HEK293 (cell line): ENCODE measurements at regions not wholly inside any gene's neighbourhood (a gene's known extent, or its start where the extent isn't known, plus 50 kb on each side); places are given as distances from the start of the nearest gene placed in this dataset.
A peak's percentile ranks its signal among the peaks of the same experiment; 100 is the strongest.

ENCODE experiments used
- CTCF ChIA-PET: fragments of 350-600 bp; formaldehyde crosslinking; extraction: SDS; loops from one replicate; lab custom pipeline; 2021; ENCODE audit warnings: antibody characterized with exemption; lab: Yijun Ruan, JAX
- POLR2A ChIA-PET: fragments of 300-600 bp; formaldehyde crosslinking; extraction: SDS; loops from one replicate; lab custom pipeline; 2020; ENCODE audit warnings: antibody characterized with exemption, inconsistent platforms; lab: Yijun Ruan, JAX
- H3K27ac ChIP-seq: fragments of 200-500 bp; sonication (Bioruptor generic); 2 replicates; pipeline ENCODE4 v1.5.1; 2014; ENCODE audit warnings: low read depth, low read length, control low read depth, inconsistent platforms; ENCODE audit errors: extremely low read depth
- H3K36me3 ChIP-seq, 2 experiments: fragments of 200-500 bp in 1 of 2; sonication (Bioruptor generic) in 1 of 2; 1 replicate in 1 of 2; 2 replicates in 1 of 2; pipeline ENCODE4 v1.5.1; 2014 to 2017; ENCODE audit warnings: inconsistent platforms in 2 of 2, low read length in 2 of 2; ENCODE audit not compliant: control insufficient read depth in 2 of 2, insufficient read depth in 1 of 2
- H3K4me1 ChIP-seq: fragments of 200-500 bp; sonication (Bioruptor generic); 2 replicates; pipeline ENCODE4 v1.5.1; 2014; ENCODE audit warnings: mild to moderate bottlenecking, low read length, inconsistent platforms; ENCODE audit not compliant: control insufficient read depth, insufficient read depth
- H3K4me3 ChIP-seq: 2 replicates; pipeline ENCODE4 v1.5.1; 2011; ENCODE audit warnings: low read depth, mild to moderate bottlenecking, control low read depth, low read length, moderate library complexity
- H3K9me3 ChIP-seq: fragments of 200-500 bp; sonication (Bioruptor generic); 2 replicates; pipeline ENCODE4 v1.5.1; 2014; ENCODE audit warnings: low read depth, low read length, inconsistent platforms; ENCODE audit not compliant: control insufficient read depth, insufficient read depth
- ATF2 ChIP-seq: fragments of 450-650 bp; formaldehyde crosslinking; IDR thresholded peaks from 2 replicates; pipeline ENCODE4 v1.5.1; 2016; ENCODE audit warnings: missing biosample characterization, missing genetic modification characterization, low read depth
- BCL11A ChIP-seq: fragments of 450-650 bp; formaldehyde crosslinking; IDR thresholded peaks from 2 replicates; pipeline ENCODE4 v1.5.1; 2016; ENCODE audit warnings: low read depth, missing biosample characterization, missing genetic modification characterization
- CTCF ChIP-seq: fragments of 450-650 bp; formaldehyde crosslinking; IDR thresholded peaks from 2 replicates; pipeline ENCODE4 v1.5.1; 2016; ENCODE audit warnings: missing biosample characterization, missing genetic modification characterization
- PRDM4 ChIP-seq: fragments of 450-650 bp; formaldehyde crosslinking; IDR thresholded peaks from 2 replicates; pipeline ENCODE4 v1.5.1; 2017; ENCODE audit warnings: missing biosample characterization, missing genetic modification characterization
- SCRT1 ChIP-seq: fragments of 450-650 bp; formaldehyde crosslinking; IDR thresholded peaks from 2 replicates; pipeline ENCODE4 v1.5.1; 2016; ENCODE audit warnings: missing biosample characterization, missing genetic modification characterization, borderline replicate concordance
- TCF7L2 ChIP-seq: IDR thresholded peaks from 2 replicates; pipeline ENCODE4 v1.6.1; 2011; ENCODE audit warnings: low read depth, mild to moderate bottlenecking, inconsistent platforms, low read length, moderate library complexity, borderline replicate concordance
- ZFP41 ChIP-seq: fragments of 450-650 bp; formaldehyde crosslinking; IDR thresholded peaks from 2 replicates; pipeline ENCODE4 v1.5.1; 2016; ENCODE audit warnings: missing biosample characterization, missing genetic modification characterization, borderline replicate concordance
- ZNF133 ChIP-seq: fragments of 450-650 bp; formaldehyde crosslinking; IDR thresholded peaks from 2 replicates; pipeline ENCODE4 v1.5.1; 2016; ENCODE audit warnings: missing biosample characterization, missing genetic modification characterization
- ZNF140 ChIP-seq: fragments of 450-650 bp; formaldehyde crosslinking; IDR thresholded peaks from 2 replicates; pipeline ENCODE4 v1.5.1; 2016; ENCODE audit warnings: missing biosample characterization, missing genetic modification characterization
- ZNF26 ChIP-seq: fragments of 450-650 bp; formaldehyde crosslinking; IDR thresholded peaks from 2 replicates; pipeline ENCODE4 v1.5.1; 2016; ENCODE audit warnings: missing biosample characterization, missing genetic modification characterization
- ZNF266 ChIP-seq: fragments of 450-650 bp; formaldehyde crosslinking; IDR thresholded peaks from 2 replicates; pipeline ENCODE4 v1.5.1; 2016; ENCODE audit warnings: missing biosample characterization, missing genetic modification characterization, low read depth
- ZNF404 ChIP-seq: fragments of 450-650 bp; formaldehyde crosslinking; IDR thresholded peaks from 2 replicates; pipeline ENCODE4 v1.5.1; 2017; ENCODE audit warnings: missing biosample characterization, missing genetic modification characterization
- ZNF48 ChIP-seq: fragments of 450-650 bp; formaldehyde crosslinking; IDR thresholded peaks from 2 replicates; pipeline ENCODE4 v1.5.1; 2016; ENCODE audit warnings: missing biosample characterization, missing genetic modification characterization
- ZNF544 ChIP-seq: fragments of 450-650 bp; formaldehyde crosslinking; IDR thresholded peaks from 2 replicates; pipeline ENCODE4 v1.5.0; 2017; ENCODE audit warnings: missing biosample characterization, missing genetic modification characterization
- ZNF660 ChIP-seq: fragments of 450-650 bp; IDR thresholded peaks from 2 replicates; pipeline ENCODE4 v1.5.1; 2018; ENCODE audit warnings: missing biosample characterization, mild to moderate bottlenecking, missing genetic modification characterization
- ZNF692 ChIP-seq: fragments of 450-650 bp; formaldehyde crosslinking; IDR thresholded peaks from 2 replicates; pipeline ENCODE4 v1.5.1; 2016; ENCODE audit warnings: missing biosample characterization, missing genetic modification characterization
- ZNF777 ChIP-seq: fragments of 450-650 bp; formaldehyde crosslinking; IDR thresholded peaks from 2 replicates; pipeline ENCODE4 v1.5.1; 2017; ENCODE audit warnings: missing biosample characterization, missing genetic modification characterization, borderline replicate concordance
- ZNF785 ChIP-seq: fragments of 450-650 bp; formaldehyde crosslinking; IDR thresholded peaks from 2 replicates; pipeline ENCODE4 v1.5.1; 2016; ENCODE audit warnings: missing biosample characterization, missing genetic modification characterization
- ZNF843 ChIP-seq: fragments of 450-650 bp; formaldehyde crosslinking; IDR thresholded peaks from 2 replicates; pipeline ENCODE4 v1.5.1; 2016; ENCODE audit warnings: missing biosample characterization, missing genetic modification characterization
- ZSCAN18 ChIP-seq: fragments of 450-650 bp; formaldehyde crosslinking; IDR thresholded peaks from 2 replicates; pipeline ENCODE4 v1.5.1; 2016; ENCODE audit warnings: missing biosample characterization, missing genetic modification characterization

GRCh38 chr14:30395065-30395464 lies 163.9 kb upstream of the G2E3 start:
- TF ChIP-seq ZNF140 (tag by site-specific recombination), result no peak
- TF ChIP-seq ATF2 (tag by site-specific recombination), result 0 out of 2 replicates have a peak, but pooled peaks have one; percentile 15
- Histone ChIP-seq H3K4me3 (no peak overlapping the region), H3K27ac (no peak overlapping the region), H3K36me3 (no peaks in the 10 kb centered on the region), H3K4me1 (no peaks in the 10 kb centered on the region), H3K9me3 (no peaks in the 10 kb centered on the region)
- CTCF ChIA-PET, result interaction anchor here (0.6 kb wide), 1 partner anchor 70 kb away, joined by 3 read pairs; no protein-coding TSS in a partner anchor
- POLR2A ChIA-PET, result no interaction called here

GRCh38 chr14:30402846-30403245 lies 156.1 kb upstream of the G2E3 start:
- POLR2A ChIA-PET, result no interaction called here
- Histone ChIP-seq H3K4me3 (no peak overlapping the region), H3K27ac (no peak overlapping the region), H3K9me3 (no peaks in the 10 kb centered on the region), H3K36me3 (no peaks in the 10 kb centered on the region), H3K4me1 (no peaks in the 10 kb centered on the region)
- TF ChIP-seq SCRT1 (tag by site-specific recombination) (no peak), ZNF26 (tag by site-specific recombination) (no peak), ZNF133 (tag by site-specific recombination) (no peak), ZNF843 (tag by site-specific recombination) (no peak), ZNF692 (tag by site-specific recombination) (no peak), ZNF48 (tag by site-specific recombination) (no peak), ZFP41 (tag by site-specific recombination) (no peak), ZSCAN18 (no peak), ZNF544 (no peak), ZNF266 (no peak), PRDM4 (tag by site-specific recombination) (no peak), BCL11A (tag by site-specific recombination) (no peak), ZNF777 (tag by site-specific recombination) (no peak), ZNF785 (tag by site-specific recombination) (no peak), TCF7L2 (no peak), ZNF404 (tag by site-specific recombination) (no peak), CTCF (tag by site-specific recombination) (no peak), ATF2 (tag by site-specific recombination) (no peak), ZNF660 (tag by site-specific recombination) (no peak)
- CTCF ChIA-PET, result interaction anchor here (1.1 kb wide), 1 partner anchor 118 kb away, joined by 3 read pairs; no protein-coding TSS in a partner anchor
